PC-9 (cell line): ENCODE measurements at regions not wholly inside any gene's neighbourhood (a gene's known extent, or its start where the extent isn't known, plus 50 kb on each side); places are given as distances from the start of the nearest gene placed in this dataset.

Experiments
- CTCF ChIP-seq: fragments of 200-600 bp; sonication (generic); conservative IDR thresholded peaks from 2 replicates; pipeline ENCODE4 v1.6.1; 2017; ENCODE audit warnings: mixed run types, antibody characterized with exemption, mild to moderate bottlenecking, moderate library complexity
- EZH2 ChIP-seq: fragments of 200-600 bp; sonication (generic); IDR thresholded peaks from 2 replicates; pipeline ENCODE4 v1.8.0; 2017; ENCODE audit warnings: antibody characterized with exemption, low read depth

GRCh38 chrX:56618323-56618722, 54.9 kb downstream of the UBQLN2 start:
- TF ChIP-seq CTCF (no peak), EZH2 (no peak)
